Mesenchymal stem cell (in vitro differentiated cells and primary cell): ENCODE measurements at regions not wholly inside any gene's neighbourhood (a gene's known extent, or its start where the extent isn't known, plus 50 kb on each side); places are given as distances from the start of the nearest gene placed in this dataset.

ENCODE experiments used
- DNase-seq: peaks from one replicate; pipeline ENCODE4 v3.0.0-alpha.2; 2013
- H2AFZ ChIP-seq: one replicate; pipeline ENCODE4 v1.6.1; 2013; ENCODE audit warnings: low read depth, mild to moderate bottlenecking, control low read depth, inconsistent platforms, low read length, moderate library complexity
- H2AK5ac ChIP-seq: 2 replicates; pipeline ENCODE4 v1.6.1; 2013; ENCODE audit warnings: low read length, moderate library complexity, mild to moderate bottlenecking, inconsistent platforms; ENCODE audit not compliant: severe bottlenecking
- H2BK120ac ChIP-seq: one replicate; pipeline ENCODE4 v1.6.1; 2013; ENCODE audit warnings: low read depth, mild to moderate bottlenecking, inconsistent platforms, low read length, moderate library complexity
- H2BK12ac ChIP-seq, 2 experiments: one replicate each; pipeline ENCODE4 v1.6.1; 2013; ENCODE audit warnings: inconsistent platforms in 2 of 2, low read length in 2 of 2, mild to moderate bottlenecking in 2 of 2, moderate library complexity in 2 of 2, control low read depth in 1 of 2
- H2BK15ac ChIP-seq: one replicate; pipeline ENCODE4 v1.6.1; 2013; ENCODE audit warnings: mild to moderate bottlenecking, low read depth, inconsistent platforms; ENCODE audit not compliant: poor library complexity, severe bottlenecking
- H2BK5ac ChIP-seq: 2 replicates; pipeline ENCODE4 v1.6.1; 2013; ENCODE audit warnings: low read depth, mild to moderate bottlenecking, low read length, control low read depth, inconsistent platforms; ENCODE audit not compliant: poor library complexity, severe bottlenecking
- H3K14ac ChIP-seq, 2 experiments: one replicate each; pipeline ENCODE4 v1.6.1; 2013; ENCODE audit warnings: inconsistent platforms in 2 of 2, low read length in 2 of 2, control low read depth in 1 of 2, mild to moderate bottlenecking in 1 of 2, moderate library complexity in 1 of 2
- H3K18ac ChIP-seq, 2 experiments: one replicate each; pipeline ENCODE4 v1.6.1; 2013; ENCODE audit warnings: inconsistent platforms in 2 of 2, low read length in 2 of 2, control low read depth in 1 of 2, low read depth in 1 of 2, mild to moderate bottlenecking in 1 of 2
- H3K23ac ChIP-seq, 2 experiments: one replicate each; pipeline ENCODE4 v1.6.1; 2013; ENCODE audit warnings: inconsistent platforms in 2 of 2, low read length in 2 of 2, mild to moderate bottlenecking in 2 of 2, moderate library complexity in 2 of 2, control low read depth in 1 of 2
- H3K27ac ChIP-seq: 2 replicates; pipeline ENCODE4 v1.5.1; 2013; ENCODE audit warnings: mild to moderate bottlenecking, moderate library complexity, low read length, control low read depth, inconsistent platforms; ENCODE audit not compliant: poor library complexity, severe bottlenecking
- H3K27me3 ChIP-seq, 2 experiments: 2 replicates each; pipeline versions ENCODE4 v1.6.1 to v1.7.0; 2013; ENCODE audit warnings: low read length in 2 of 2, mild to moderate bottlenecking in 2 of 2, moderate library complexity in 2 of 2, control low read depth in 1 of 2, inconsistent platforms in 1 of 2; ENCODE audit not compliant: control insufficient read depth in 1 of 2, insufficient read depth in 1 of 2
- H3K36me3 ChIP-seq, 2 experiments: 2 replicates each; pipeline versions ENCODE4 v1.6.1 to v1.7.0; 2013; ENCODE audit warnings: low read length in 2 of 2, control low read depth in 1 of 2, inconsistent platforms in 1 of 2, low read depth in 1 of 2, mild to moderate bottlenecking in 1 of 2; ENCODE audit not compliant: insufficient read depth in 2 of 2, control insufficient read depth in 1 of 2
- H3K4ac ChIP-seq, 2 experiments: one replicate each; pipeline ENCODE4 v1.6.1; 2013; ENCODE audit warnings: inconsistent platforms in 2 of 2, low read length in 2 of 2, mild to moderate bottlenecking in 2 of 2, moderate library complexity in 2 of 2, control low read depth in 1 of 2, low read depth in 1 of 2
- H3K4me1 ChIP-seq: 2 replicates; pipeline ENCODE4 v1.6.1; 2013; ENCODE audit warnings: low read depth, low read length, control low read depth; ENCODE audit not compliant: control insufficient read depth, insufficient read depth
- H3K4me2 ChIP-seq: 2 replicates; pipeline ENCODE4 v1.6.1; 2013; ENCODE audit warnings: low read length, mild to moderate bottlenecking, inconsistent platforms; ENCODE audit not compliant: poor library complexity, severe bottlenecking
- H3K4me3 ChIP-seq, 2 experiments: 2 replicates each; pipeline versions ENCODE4 v1.5.1 to v1.7.0; 2013; ENCODE audit warnings: low read length in 2 of 2, mild to moderate bottlenecking in 2 of 2, control low read depth in 1 of 2, low read depth in 1 of 2; ENCODE audit not compliant: insufficient read depth in 1 of 2
- H3K79me1 ChIP-seq: replicated peaks from 2 replicates; pipeline ENCODE4 v1.6.1; 2013; ENCODE audit warnings: mild to moderate bottlenecking, control low read depth, low read length, inconsistent platforms; ENCODE audit not compliant: poor library complexity, severe bottlenecking
- H3K9ac ChIP-seq: 2 replicates; pipeline ENCODE4 v1.7.0; 2013; ENCODE audit warnings: mild to moderate bottlenecking, low read length, moderate library complexity
- H3K9me3 ChIP-seq: 2 replicates; pipeline ENCODE4 v1.7.0; 2013; ENCODE audit warnings: mild to moderate bottlenecking, low read length; ENCODE audit not compliant: control insufficient read depth
- H4K8ac ChIP-seq: one replicate; pipeline ENCODE4 v1.6.1; 2013; ENCODE audit warnings: inconsistent platforms, mild to moderate bottlenecking, low read length, moderate library complexity
- H4K91ac ChIP-seq: one replicate; pipeline ENCODE4 v1.6.1; 2013; ENCODE audit warnings: mild to moderate bottlenecking, low read length, inconsistent platforms
- WGBS: methylation state at CpG from one replicate; pipeline ENCODE4 v1.1.7; 2013; ENCODE audit warnings: mixed read lengths; 5-methylcytosine and 5-hydroxymethylcytosine counted together

DNA sequence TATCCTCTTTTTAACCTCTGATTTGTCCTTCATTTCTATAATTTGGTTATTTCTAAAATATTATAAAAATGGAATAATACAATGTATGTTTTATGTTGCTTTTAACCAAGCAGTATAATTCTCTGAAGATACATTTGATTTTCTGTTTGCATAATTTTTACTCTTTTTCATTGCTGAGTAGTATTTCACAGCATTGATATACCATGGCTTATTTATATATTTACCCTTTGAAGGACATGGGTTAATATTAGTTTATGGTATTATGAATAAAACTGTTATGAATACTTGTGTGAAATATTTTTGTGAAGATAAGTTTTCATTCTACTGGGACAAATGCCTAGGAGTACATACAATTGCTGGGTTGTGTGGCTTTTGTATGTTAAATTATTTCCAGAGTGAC is 748.6 kb downstream of the TENT5A start:
- no peak overlapping the region for H2BK5ac ChIP-seq
- no peak overlapping the region for H2AFZ ChIP-seq
- no peak overlapping the region for H3K4ac ChIP-seq
- no peak overlapping the region for H4K8ac ChIP-seq
- H3K27me3 ChIP-seq: no peaks in the 10 kb centered on the region
- no peak overlapping the region for H2BK12ac ChIP-seq
- no peak for DNase-seq
- no peak overlapping the region for H4K91ac ChIP-seq
- H3K4me2 ChIP-seq: no peak overlapping the region
- no peaks in the 10 kb centered on the region for H3K4me1 ChIP-seq
- H3K23ac ChIP-seq: no peak overlapping the region
- no peak overlapping the region for H3K9ac ChIP-seq
- no peak overlapping the region for H2AK5ac ChIP-seq
- H3K14ac ChIP-seq: no peak overlapping the region
- H2BK15ac ChIP-seq: no peak overlapping the region
- H3K79me1 ChIP-seq: no peaks in the 10 kb centered on the region
- no peak overlapping the region for H3K27ac ChIP-seq
- peaks cover 9% of the 10 kb centered on the region for H3K9me3 ChIP-seq
- no peak overlapping the region for H3K18ac ChIP-seq
- no peak overlapping the region for H3K4me3 ChIP-seq
- no peaks in the 10 kb centered on the region for H3K36me3 ChIP-seq
- H2BK120ac ChIP-seq: no peak overlapping the region

- Histone ChIP-seq H3K4me3 (no peak overlapping the region), H3K36me3 (no peaks in the 10 kb centered on the region), H2AK5ac (no peak overlapping the region), H3K79me1 (no peaks in the 10 kb centered on the region), H3K18ac (no peak overlapping the region), H2BK12ac (no peak overlapping the region), H3K4ac (no peak overlapping the region), H3K27ac (no peak overlapping the region), H3K9ac (no peak overlapping the region), H3K14ac (no peak overlapping the region), H2BK15ac (no peak overlapping the region), H4K8ac (no peak overlapping the region), H3K4me2 (no peak overlapping the region), H3K23ac (no peak overlapping the region), H2BK5ac (no peak overlapping the region), H3K27me3 (no peaks in the 10 kb centered on the region), H2AFZ (no peak overlapping the region), H4K91ac (no peak overlapping the region), H3K9me3 (peaks cover 4% of the 10 kb centered on the region), H3K4me1 (no peaks in the 10 kb centered on the region), H2BK120ac (no peak overlapping the region)
- DNase-seq: no peak
- no CpG with 5 or more reads among the region's 2 CpGs for WGBS
Observed at GRCh38 chr6:81003156-81003555, 749.3 kb downstream of the TENT5A start.

DNA sequence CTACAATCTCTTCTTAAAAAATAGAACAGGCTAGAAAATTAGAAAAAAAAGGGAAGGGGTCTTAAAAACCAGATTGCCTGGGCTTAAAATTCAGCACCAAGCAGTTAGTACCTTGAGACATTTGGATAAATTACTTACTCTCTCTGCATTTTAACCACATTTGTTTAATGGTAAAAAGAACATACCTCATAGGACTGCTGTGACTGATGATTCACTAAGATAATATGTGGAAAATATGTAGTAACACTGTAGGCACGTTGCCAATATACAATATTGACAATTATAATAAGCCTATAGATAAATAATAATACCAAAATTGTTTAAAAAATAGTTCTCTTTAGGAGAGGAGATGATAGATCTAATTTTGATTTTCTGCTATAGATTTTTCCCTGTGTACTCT is 750.4 kb downstream of the TENT5A start:
- H3K4ac ChIP-seq: no peak overlapping the region
- no peak overlapping the region for H2AK5ac ChIP-seq
- no peak overlapping the region for H3K18ac ChIP-seq
- H3K27me3 ChIP-seq: no peaks in the 10 kb centered on the region
- peak; percentile 27 for DNase-seq
- H3K23ac ChIP-seq: no peak overlapping the region
- no peak overlapping the region for H3K9ac ChIP-seq
- no CpG with 5 or more reads among the region's 1 CpG for WGBS
- no peak overlapping the region for H2BK15ac ChIP-seq
- peaks cover 4% of the 10 kb centered on the region for H3K9me3 ChIP-seq
- H3K27ac ChIP-seq: no peak overlapping the region
- H3K4me1 ChIP-seq: no peaks in the 10 kb centered on the region
- H3K4me2 ChIP-seq: no peak overlapping the region
- H4K91ac ChIP-seq: no peak overlapping the region
- H2BK5ac ChIP-seq: no peak overlapping the region
- no peak overlapping the region for H4K8ac ChIP-seq
- H2BK120ac ChIP-seq: no peak overlapping the region
- no peak overlapping the region for H3K4me3 ChIP-seq
- no peaks in the 10 kb centered on the region for H3K36me3 ChIP-seq
- H3K14ac ChIP-seq: no peak overlapping the region
- H3K79me1 ChIP-seq: no peaks in the 10 kb centered on the region
- H2AFZ ChIP-seq: no peak overlapping the region
- H2BK12ac ChIP-seq: no peak overlapping the region

- H3K18ac ChIP-seq: no peak overlapping the region
- H4K91ac ChIP-seq: no peak overlapping the region
- H2BK120ac ChIP-seq: no peak overlapping the region
- H3K4me2 ChIP-seq: no peak overlapping the region
- no peak overlapping the region for H3K9ac ChIP-seq
- H3K4ac ChIP-seq: no peak overlapping the region
- WGBS: 100% methylated on average over 1 of the region's 2 CpGs
- no peak overlapping the region for H2AFZ ChIP-seq
- no peak overlapping the region for H2BK12ac ChIP-seq
- H3K9me3 ChIP-seq: peaks cover 22% of the 10 kb centered on the region
- no peaks in the 10 kb centered on the region for H3K4me1 ChIP-seq
- no peak overlapping the region for H3K23ac ChIP-seq
- no peak overlapping the region for H3K4me3 ChIP-seq
- H3K27me3 ChIP-seq: no peaks in the 10 kb centered on the region
- no peak overlapping the region for H2BK5ac ChIP-seq
- H2AK5ac ChIP-seq: no peak overlapping the region
- H3K36me3 ChIP-seq: no peaks in the 10 kb centered on the region
- H3K79me1 ChIP-seq: no peaks in the 10 kb centered on the region
- H4K8ac ChIP-seq: no peak overlapping the region
- DNase-seq: no peak
- H3K27ac ChIP-seq: no peak overlapping the region
- no peak overlapping the region for H3K14ac ChIP-seq
- H2BK15ac ChIP-seq: no peak overlapping the region
Observed at GRCh38 chr6:80991316-80991715, 761.2 kb downstream of the TENT5A start.
